GM18909 (cell line): ENCODE measurements at regions not wholly inside any gene's neighbourhood (a gene's known extent, or its start where the extent isn't known, plus 50 kb on each side); places are given as distances from the start of the nearest gene placed in this dataset.

Source experiments
- ATAC-seq: cut with Tn5 transposase; IDR thresholded peaks from one replicate; pipeline ENCODE4 v1.9.1; 2021; ENCODE audit warnings: mild to moderate bottlenecking; ENCODE audit not compliant: unreplicated experiment, poor library complexity

- ATAC-seq: no peak
Observed at GRCh38 chr18:61756244-61756643, 136.6 kb downstream of the RNF152 start.

- no peak for ATAC-seq
Observed at GRCh38 chr18:61755555-61755954, 137.3 kb downstream of the RNF152 start.

- ATAC-seq: no peak
Observed at GRCh38 chr18:61754039-61754583, 138.7 kb downstream of the RNF152 start.

- no peak for ATAC-seq
Observed at GRCh38 chr18:61753373-61753772, 139.4 kb downstream of the RNF152 start.

- ATAC-seq: no peak
Observed at GRCh38 chr18:61752973-61753372, 139.8 kb downstream of the RNF152 start.

- ATAC-seq: no peak
Observed at GRCh38 chr18:61750840-61751668, 141.8 kb downstream of the RNF152 start.

GRCh38 chr18:61749546-61749945 lies 143.3 kb downstream of the RNF152 start:
- ATAC-seq: no peak

GRCh38 chr18:61749031-61749430 lies 143.8 kb downstream of the RNF152 start:
- no peak for ATAC-seq

- ATAC-seq: no peak
Observed at GRCh38 chr18:61748004-61748403, 144.8 kb downstream of the RNF152 start.

GRCh38 chr18:61743775-61744531 lies 148.9 kb downstream of the RNF152 start:
- no peak for ATAC-seq

- ATAC-seq: no peak
Observed at GRCh38 chr18:61742565-61743429, 150.0 kb downstream of the RNF152 start.

GRCh38 chr18:61741881-61742454 lies 150.8 kb downstream of the RNF152 start:
- ATAC-seq: no peak

GRCh38 chr18:61738488-61738887 lies 154.3 kb downstream of the RNF152 start:
- no peak for ATAC-seq

GRCh38 chr18:61738042-61738441 lies 154.8 kb downstream of the RNF152 start:
- no peak for ATAC-seq

- no peak for ATAC-seq
Observed at GRCh38 chr18:61736133-61736532, 156.7 kb downstream of the RNF152 start.

- ATAC-seq: no peak
Observed at GRCh38 chr18:61735564-61736102, 157.2 kb downstream of the RNF152 start.

- no peak for ATAC-seq
Observed at GRCh38 chr18:61734396-61734795, 158.4 kb downstream of the RNF152 start.

GRCh38 chr18:61732854-61733253 lies 160.0 kb downstream of the RNF152 start:
- ATAC-seq: no peak

GRCh38 chr18:61731693-61732376 lies 161.0 kb downstream of the RNF152 start:
- no peak for ATAC-seq
